Cerebellar cortex (tissue), 1 donor: ENCODE measurements at regions not wholly inside any gene's neighbourhood (a gene's known extent, or its start where the extent isn't known, plus 50 kb on each side); places are given as distances from the start of the nearest gene placed in this dataset.
A peak's percentile ranks its signal among the peaks of the same experiment; 100 is the strongest.

Experiments
- DNase-seq: peaks from one replicate; pipeline ENCODE4 v3.0.0-alpha.2; 2015; ENCODE audit warnings: low spot score

DNA sequence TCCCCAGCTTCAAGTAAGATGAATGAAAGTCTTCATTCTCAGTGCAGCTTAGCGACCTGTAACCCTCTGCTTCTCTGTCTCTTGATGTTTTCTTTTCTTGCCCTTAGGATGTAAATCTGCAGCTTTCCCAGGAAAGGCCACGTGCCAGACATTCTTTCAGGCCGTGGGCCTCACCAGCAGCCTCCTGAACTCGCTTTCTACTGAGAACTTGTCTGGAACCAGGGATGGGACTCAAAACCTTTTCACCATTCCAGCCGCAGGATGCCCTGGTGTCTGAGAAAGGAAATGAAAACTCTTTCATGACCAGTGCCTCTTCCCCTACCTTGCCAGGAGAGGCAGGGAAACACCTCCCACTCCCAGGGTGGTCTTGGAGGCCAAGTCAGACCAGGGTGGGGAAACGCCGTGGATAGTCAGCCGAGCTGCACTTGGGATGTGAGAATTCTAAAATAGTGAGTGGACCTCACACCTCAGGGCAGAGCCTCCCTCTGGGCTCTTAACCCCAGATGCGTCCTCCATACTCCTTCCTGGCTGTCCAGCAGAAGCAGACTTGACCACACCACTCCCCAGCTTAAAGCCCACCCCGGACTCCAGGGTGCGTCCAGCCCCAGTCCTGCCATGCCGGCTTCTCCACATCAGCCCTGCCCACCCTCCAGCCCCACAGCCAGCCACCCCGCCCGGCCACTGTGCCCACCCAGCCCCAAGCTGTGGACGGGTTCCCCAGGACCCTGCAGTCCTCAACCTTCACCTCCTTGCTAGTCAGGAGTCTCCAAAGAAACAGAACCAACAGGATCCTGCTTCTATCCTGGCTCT is 115.5 kb downstream of the TWIST2 start:
- DNase-seq = peak; percentile 21

DNA sequence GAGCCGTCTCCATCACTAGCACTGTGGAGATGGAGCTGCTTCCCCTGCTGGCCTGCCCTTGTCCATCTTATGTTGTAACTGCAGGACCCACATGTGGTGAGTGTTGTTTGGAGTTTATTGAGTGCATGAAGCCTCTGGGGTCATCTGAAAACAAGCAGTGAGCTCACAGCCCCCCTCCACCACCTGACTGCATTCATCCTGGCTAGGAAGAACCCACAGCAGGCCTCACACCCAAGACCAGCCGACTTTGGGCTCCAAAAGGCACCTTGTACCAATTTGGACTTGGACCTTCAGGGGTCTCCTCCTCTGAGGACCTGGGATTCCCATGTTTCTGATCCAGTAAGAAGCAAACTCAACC is 116.1 kb downstream of the TWIST2 start:
- no peak for DNase-seq

DNA sequence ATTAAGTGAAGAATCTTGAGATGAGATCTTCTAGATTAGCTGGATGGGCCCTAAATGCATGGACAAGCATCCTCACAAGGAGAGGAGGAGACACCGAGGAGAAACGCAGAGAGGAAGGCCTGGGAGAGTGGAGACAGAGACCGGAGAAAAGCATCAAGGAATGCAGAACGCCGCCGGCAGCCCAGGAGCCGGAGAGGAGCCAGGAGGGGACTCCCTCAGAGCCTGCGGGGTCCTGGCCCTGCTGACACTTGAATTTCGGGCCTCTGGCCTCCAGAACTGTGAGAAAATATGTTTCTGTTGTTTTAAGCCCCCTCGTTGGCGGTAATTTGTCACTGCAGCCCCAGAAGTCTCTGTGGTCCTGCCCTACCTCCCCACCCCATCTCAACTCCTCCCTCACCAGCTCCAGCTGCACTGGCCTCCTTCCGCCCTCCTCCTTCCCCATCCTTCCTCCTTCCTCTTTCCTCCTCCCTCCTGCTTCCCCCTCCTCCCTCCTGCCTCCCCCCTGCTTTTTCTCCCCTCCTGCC is 116.7 kb downstream of the TWIST2 start:
- DNase-seq = no peak

DNA sequence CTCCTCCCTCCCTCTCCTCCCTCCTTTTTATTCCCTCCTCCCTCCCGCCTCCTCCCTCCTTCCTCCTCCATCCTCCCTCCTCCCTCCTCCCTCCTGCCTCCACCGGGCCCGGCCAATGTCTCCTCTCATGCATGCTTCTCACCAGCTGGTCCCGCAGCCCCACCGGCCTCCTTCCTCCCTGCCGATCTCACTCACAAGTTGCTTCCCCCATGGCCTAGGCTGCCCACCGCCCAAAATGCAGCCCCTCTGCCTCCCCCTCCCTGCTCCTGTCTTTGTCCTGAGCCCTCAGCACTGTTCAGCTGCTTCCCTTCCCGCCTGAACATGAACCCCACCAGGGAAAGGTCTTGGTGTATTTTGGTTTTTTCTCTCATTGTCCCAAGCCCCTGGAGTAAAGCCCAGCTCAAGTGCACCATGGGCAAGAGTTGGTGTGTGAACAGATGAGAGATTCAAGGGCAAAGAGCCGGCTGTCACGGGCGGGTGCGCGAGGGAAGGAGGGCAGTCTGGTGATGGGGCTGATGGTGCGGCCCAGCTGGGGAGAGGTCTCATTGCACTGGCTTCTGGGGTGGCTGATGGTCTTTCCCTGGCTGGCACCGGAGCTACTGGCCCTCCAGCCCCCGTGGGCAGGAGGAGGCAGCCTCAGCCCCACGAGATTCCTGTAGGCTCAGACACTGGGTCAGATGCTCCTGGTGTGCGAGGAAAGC is 117.6 kb downstream of the TWIST2 start:
- DNase-seq = no peak

DNA sequence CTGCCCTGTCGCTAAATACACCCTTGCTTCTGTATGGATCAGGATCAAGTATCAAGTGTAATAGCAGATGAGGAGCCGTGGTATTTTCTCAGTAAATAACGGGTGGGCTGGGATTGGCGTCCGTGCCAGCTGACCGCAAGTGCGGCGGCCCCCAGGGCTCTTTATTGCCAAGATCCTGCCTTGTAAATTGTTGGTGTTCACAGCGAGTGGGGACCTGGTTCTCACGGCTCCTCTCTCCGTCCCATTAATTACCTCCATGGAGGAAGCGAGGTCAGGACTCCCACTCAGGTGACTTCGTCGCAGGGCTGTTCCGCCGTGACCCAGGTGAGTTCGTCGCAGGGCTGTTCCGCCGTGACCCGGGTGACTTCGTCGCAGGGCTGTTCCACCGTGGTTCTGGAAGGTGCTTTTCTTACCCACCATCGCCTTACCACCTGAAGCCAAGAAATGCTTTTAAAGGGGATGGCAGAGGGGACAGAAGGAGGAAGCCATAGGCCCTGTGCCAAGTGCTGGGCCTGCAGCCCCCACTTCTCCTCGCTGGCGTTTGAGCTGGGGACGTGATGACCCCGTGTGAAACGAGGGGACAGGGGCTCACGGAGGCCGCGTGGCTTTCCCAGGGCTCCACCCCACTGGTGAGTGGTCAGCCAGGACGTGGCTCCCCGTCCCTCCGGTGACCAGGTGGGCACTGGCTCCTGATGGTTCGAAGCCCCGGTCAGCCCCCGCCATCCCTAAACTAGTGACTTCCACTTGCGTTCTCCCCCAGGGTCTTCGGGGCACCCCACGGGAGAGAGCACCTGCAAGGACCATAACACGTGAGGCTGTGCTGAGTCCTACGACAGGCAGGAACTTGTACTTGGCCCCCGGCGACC is 118.4 kb downstream of the TWIST2 start:
- no peak for DNase-seq

DNA sequence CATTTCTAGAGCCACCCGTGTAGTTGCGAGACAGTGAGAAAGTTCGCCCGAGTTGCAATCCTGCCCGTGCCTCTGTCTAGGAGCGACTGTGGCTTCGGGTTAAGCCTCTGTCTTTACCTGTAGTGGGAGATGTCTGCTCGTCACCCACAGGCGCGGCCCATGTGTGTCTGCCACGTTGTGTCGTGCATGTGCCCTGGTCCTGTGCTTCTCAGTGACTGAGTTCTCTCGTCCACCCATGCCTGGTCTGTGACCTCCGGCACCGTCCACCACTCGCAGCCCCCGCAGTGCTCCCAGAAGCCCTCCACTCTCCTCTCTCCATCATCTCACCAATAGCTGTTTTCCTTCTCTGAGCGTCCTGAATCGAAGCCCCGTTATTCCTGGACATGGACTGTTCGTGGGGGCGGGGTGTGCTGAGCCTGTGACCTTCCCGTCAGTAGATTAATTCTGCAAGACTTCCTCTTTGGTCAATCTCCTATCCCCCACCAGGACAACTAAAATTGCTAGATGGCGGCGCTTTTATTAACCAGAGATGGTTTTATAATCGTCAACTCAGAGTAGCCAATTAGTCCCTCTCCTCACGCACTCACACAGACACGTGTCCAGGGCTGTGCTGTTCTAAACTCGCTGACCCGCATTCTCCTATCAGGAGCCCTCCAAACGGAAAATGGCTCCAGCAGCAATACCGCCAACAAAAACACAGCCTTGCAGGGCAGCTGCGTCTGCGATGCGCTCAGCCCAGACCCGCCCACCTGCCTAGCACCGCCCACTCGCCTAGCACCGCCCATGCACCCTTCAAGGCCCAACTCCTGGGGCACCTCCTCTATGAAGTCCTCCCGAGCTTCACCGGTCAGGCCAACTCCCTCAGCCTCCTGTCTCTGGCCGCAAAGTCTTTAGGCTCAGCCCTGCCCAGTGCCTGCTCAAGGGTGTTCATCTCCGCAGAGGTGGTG is 119.4 kb downstream of the TWIST2 start:
- no peak for DNase-seq

DNA sequence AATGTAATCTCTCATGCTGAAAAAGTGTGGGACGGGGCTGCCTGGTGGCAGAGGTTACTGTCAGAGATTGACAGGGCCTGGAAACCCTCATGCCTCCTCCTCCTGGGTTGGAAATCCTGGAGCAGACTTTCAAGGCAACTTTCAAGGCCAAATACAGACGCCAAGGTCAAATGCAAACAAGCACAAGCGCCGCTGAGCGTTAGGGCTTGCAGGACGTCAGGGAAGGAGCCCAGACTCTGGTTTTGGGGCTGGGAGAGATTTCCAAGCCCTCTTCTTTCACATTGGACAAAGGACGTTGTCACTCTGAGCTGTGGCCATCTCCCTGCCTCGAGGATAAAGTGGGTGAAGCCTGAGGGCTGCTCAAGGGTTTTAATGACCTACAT is 120.1 kb downstream of the TWIST2 start:
- DNase-seq = no peak

DNA sequence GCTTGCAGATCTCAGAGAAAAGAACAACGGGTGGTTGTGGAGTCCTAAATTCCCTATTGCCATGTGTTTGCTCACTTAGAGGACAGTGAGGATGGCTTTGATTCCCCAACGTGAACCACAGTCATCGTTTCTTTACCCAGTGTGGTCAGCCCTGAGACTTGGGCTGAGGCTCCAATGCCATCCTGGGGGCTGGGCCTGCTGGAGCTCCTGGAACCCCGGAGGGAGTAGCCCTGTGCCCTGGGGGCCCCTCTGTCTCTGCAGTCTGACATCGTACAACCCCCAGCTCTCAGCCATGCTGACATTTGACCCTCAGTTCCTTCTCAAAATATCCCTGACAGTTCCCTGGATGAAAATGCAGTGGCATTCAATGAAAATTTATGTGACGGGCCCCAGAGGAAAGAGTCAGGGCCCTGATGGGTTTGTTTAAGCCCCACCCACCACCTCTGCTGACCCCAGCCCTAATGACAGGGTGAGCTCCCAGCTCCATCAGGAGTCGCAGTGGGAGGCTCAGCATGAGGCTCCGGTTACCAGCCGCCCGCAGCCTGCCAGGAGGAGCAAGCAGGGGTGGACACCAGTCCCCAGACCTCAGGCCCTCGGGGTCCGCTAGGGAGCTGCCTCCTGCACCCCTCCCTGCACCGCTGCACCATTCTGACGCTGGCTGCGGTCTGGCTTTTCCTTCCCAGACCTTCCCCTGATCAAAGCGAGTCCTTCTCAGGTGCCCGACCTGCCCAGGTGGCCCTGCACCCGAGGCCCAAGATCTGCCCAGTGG is 120.9 kb downstream of the TWIST2 start:
- DNase-seq = no peak

DNA sequence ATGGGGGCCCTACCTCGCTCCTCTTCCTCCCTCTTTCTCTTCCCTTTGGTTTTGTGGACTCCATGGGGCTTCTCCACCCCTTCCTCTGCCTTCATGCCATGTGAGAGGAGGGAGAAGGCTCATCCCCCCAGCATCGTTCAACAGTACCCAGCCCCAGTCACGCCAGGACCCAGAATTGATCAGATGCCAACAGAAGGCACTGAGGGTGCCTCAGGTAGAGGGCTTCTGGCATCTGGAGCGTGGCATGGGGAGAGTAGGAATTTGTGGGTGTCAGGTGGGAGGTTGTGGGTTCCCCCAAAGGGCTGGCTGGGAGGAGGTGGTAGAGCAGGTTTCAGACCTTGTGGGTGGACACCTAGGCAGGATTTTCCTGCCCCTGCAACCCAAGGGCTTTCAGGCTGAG is 122.0 kb downstream of the TWIST2 start:
- no peak for DNase-seq

DNA sequence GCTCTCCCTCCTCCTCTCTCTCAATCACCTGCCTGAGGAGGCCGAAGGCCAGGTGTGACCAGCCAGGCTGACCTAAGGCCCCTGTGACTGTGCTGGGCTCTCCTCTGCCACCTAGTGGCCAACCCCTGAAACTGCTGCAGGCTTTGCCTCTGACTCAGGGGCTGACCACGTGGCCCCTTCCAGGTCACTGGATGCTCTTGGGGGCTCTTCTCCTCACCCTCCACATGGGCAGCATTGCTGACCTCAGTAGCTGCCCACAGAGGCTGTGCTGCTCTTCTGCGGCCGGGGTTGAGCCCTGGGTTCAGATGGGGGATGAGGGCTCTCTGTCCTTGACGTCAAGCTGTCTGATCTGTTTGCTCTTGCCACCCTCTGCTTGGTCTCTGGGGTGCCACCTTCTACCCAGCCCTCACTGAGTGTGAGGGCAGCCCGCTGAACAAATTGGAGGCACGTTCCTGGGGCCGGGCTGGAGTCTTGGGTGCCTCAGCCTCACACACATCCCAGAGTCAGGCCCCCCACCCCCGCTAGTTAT is 122.7 kb downstream of the TWIST2 start:
- peak; percentile 36 for DNase-seq

DNA sequence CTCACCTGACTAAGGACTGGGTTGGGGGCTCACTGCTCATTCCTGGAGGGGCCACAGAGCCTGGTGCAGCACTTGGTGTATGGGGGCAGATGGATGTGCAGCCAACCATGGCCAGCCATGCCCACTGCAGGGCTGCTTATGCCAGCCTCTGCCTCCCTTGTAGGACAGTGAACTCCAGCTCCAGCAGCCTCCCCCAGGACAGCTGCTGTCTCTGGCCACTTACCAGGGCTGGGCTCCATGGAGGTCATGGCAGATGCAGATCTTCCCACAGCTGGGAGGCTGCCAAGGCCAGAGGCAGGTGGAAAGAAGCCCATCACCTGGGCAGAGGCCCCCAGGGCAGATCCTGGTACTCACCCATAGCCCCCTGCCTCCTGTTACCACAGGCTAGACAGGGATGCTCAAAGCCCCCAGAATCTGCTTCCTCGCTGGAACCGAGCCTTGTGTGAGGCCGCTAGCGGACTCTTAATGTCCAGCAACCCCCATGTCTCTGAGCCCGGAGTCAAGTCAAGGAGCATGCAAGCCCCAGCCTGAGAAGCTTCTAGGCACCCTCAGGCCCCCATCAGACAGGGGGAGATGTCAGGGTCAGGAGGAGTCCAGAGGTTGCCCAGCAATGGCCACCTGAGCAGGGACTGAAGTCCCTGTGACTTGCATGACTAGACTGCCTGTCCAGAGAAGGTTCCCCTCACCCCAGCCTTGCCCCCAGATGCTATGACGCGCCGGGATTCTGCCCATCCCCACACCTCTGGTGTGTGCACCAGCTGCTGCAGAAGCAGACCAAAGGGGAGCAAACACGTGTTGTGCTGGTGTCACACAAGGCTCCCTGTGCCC is 123.6 kb downstream of the TWIST2 start:
- no peak for DNase-seq

DNA sequence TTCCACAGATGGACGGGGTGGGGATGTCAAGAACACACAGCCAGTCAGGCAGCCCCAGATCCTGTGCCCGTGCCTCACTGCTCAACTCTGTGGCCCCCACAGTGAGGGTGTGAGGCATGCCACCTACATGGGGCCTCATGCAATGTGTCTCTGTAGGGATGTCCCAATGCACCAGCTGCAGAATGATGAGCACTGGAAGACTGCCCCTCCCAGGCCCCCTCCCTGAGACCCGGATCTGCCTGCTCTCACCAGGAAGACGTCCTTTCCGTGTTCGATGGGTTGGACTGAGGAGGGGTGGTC is 124.2 kb downstream of the TWIST2 start:
- DNase-seq = no peak

DNA sequence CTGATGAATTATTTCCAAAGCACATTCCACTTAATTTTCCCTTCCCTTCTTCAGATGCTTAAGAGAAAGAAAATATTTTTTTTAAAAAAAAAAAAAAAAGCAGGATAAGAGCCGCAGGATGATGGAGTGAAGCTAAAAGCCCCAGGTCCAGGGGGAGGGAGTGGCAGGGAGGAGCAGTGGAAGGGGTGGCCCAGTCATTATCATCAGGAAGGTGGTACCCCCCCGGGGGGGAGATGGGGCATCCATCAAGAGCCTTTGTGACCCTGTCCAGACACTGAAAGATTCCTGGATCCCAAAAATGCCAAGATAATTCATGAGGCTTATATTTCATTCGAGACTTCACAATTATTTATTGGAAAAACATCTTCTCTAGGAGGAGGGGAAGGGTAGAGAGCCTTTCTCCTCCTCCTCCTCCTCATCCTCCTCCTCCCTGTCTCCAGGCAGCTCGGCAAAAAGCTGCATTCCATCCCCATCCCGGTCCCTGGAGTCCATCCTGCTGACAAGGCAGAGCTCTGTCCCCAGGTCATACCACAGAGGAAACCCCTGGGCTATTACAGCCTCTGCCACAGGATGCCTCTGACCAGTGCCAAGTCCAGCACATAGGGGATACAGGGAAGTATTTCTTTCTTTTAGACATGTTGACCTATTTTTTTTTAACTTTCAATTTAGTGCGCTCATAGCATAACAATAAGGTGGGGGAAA is 125.3 kb downstream of the TWIST2 start:
- DNase-seq = no peak

DNA sequence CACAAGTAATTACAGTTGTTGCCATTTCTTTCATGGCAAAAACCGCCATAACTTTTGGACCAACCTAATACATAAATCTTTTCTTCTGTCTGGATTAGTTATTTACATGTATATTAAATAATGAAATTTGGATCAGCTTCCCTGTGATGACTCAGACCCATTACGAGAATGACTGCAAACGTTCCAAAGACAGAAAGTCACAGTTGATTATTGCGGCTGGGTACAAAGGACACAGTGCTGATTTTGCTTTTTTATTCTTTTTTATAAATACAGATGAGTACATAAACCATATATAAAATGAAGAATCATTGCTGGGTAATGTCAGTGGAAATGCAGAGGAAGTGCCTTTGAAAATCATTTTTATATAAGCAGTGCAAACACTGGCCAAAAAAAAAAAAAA is 126.2 kb downstream of the TWIST2 start:
- DNase-seq = no peak

DNA sequence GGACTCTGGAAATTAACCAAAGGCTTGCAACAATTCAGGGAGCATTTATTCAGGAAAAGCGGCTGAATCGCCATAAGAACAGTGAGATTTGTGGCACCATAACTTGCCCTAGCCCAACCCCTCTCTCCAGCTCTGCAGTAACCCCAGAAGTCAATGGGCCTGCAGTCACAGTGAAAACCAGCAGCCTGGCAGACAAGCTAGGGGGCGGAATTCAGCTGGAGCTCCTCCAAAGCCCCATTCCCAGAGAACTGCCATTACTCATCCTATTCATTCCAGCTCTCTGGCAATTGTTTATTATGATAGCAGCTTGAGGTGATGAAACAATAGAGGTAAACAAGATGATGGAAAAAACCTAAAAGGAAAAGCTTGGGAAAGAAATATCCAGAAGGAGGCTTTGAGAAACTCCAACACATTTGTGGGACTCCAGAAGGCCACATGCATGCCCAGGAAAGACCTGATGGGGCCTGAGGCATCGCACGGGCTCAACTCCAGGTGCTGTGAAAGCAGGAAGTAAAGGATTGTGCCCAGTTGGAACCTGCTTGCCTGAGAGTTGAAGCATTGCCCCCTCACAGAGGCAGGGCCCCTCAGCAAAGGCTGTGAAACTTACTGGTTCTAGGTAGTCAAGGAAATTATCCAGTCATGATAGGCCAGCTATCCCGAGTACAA is 126.7 kb downstream of the TWIST2 start:
- no peak for DNase-seq

DNA sequence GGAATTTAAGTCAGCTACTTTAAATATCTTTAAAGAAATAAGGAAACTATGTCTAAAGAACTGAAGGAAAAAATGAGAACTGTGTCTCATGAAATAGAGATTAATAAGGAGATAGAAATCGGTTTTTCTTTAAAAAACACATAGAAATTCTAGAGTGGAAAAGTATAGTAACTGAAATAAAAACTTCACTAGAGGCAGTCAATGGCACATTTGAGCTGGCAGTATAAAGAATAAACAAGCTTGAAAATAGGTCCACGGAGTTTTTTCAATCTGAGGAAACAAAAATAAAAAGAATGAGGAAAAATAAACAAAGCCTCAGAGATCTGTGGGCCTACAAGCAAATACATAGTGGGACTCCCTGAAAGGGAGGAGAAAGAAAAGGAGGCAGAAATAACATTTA is 127.5 kb downstream of the TWIST2 start:
- DNase-seq = no peak

DNA sequence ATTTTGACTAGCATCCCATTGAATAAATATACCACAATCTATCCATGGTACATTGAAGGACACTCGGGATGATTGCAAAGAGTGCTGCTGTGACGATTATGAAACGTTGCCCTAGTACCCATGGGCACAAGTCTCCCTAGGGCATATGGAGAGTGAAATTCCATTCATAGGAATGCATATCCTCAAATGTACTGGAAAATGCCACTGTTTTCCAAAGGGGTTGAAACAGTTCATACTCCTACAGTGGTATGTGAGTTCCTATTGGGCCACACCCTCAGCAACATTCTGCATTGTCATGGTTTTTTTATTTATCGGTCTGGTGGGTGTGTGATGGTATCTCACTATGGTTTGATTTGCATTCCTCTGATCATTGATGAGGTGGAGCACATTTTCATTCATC is 130.6 kb downstream of the TWIST2 start:
- no peak for DNase-seq

DNA sequence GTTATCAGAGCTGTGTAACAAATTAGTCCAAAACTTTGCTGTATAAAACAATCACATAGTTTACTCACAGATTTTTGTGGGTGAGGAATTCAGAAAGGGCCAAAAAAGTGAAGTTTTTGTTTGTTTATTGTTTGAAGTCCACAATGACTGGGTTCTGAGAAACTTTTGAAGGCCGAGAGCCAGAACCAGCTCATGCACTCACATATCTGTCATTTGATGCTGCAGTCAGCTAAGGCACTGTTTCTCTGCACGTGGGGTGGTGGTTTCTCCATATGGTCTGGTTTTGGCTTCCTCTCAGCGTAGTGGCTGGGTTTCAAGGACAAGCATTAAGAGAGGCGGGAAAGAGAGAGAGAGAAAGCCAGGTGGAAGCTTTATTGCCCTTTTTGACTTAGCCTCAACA is 131.8 kb downstream of the TWIST2 start:
- no peak for DNase-seq
